CD8-positive, alpha-beta memory T cell (primary cell): ENCODE measurements at regions not wholly inside any gene's neighbourhood (a gene's known extent, or its start where the extent isn't known, plus 50 kb on each side); places are given as distances from the start of the nearest gene placed in this dataset.

ENCODE experiments used
- CTCF ChIA-PET: fragments of 350-600 bp; sonication (Branson Sonifier 250); formaldehyde crosslinking; loops from one replicate; lab custom pipeline; 2021; ENCODE audit warnings: antibody characterized with exemption; lab: Charles Lee
- POLR2A ChIA-PET: fragments of 350-600 bp; sonication (Branson Sonifier 250); formaldehyde crosslinking; loops from one replicate; lab custom pipeline; 2021; ENCODE audit warnings: antibody characterized with exemption; lab: Charles Lee
- DNase-seq, 5 donors: peaks; one replicate each; pipeline versions ENCODE4 v3.0.0 to v3.0.0-alpha.2; 2020 to 2022; ENCODE audit warnings: mixed read lengths in 1 of 5
- H3K27ac ChIP-seq: one replicate; pipeline ENCODE4 v1.7.0; 2013; ENCODE audit warnings: low read depth, mild to moderate bottlenecking, low read length, moderate library complexity
- H3K27me3 ChIP-seq: 2 replicates; pipeline ENCODE4 v1.7.0; 2013; ENCODE audit warnings: low read length, mild to moderate bottlenecking; ENCODE audit not compliant: insufficient read depth, poor library complexity, severe bottlenecking
- H3K36me3 ChIP-seq: 2 replicates; pipeline ENCODE4 v1.7.0; 2013; ENCODE audit warnings: mild to moderate bottlenecking, low read length, moderate library complexity; ENCODE audit not compliant: insufficient read depth
- H3K4me1 ChIP-seq: 2 replicates; pipeline ENCODE4 v1.7.0; 2013; ENCODE audit warnings: mild to moderate bottlenecking, low read length, moderate library complexity; ENCODE audit not compliant: insufficient read depth
- H3K4me3 ChIP-seq: 2 replicates; pipeline ENCODE4 v1.7.0; 2013; ENCODE audit warnings: mild to moderate bottlenecking, low read length
- H3K9me3 ChIP-seq: 2 replicates; pipeline ENCODE4 v1.7.0; 2013; ENCODE audit warnings: mild to moderate bottlenecking, low read length
- H3K27ac Mint-ChIP-seq, 8 donors: one replicate each; pipeline ENCODE4 v1.8.0; 2020 to 2021; ENCODE audit warnings: mixed read lengths in 8 of 8, mild to moderate bottlenecking in 6 of 8, inconsistent platforms in 3 of 8, moderate library complexity in 3 of 8
- H3K27me3 Mint-ChIP-seq, 2 donors: one replicate each; pipeline ENCODE4 v1.8.0; 2020 to 2021; ENCODE audit warnings: mixed read lengths in 2 of 2, mild to moderate bottlenecking in 1 of 2, moderate library complexity in 1 of 2
- H3K36me3 Mint-ChIP-seq, 3 donors: one replicate each; pipeline ENCODE4 v1.8.0; 2020 to 2021; ENCODE audit warnings: mixed read lengths in 3 of 3, inconsistent platforms in 1 of 3, mild to moderate bottlenecking in 1 of 3
- H3K4me1 Mint-ChIP-seq, 3 donors: one replicate each; pipeline ENCODE4 v1.8.0; 2020 to 2021; ENCODE audit warnings: mixed read lengths in 3 of 3, inconsistent platforms in 1 of 3, mild to moderate bottlenecking in 1 of 3
- H3K4me3 Mint-ChIP-seq, 7 donors: one replicate each; pipeline ENCODE4 v1.8.0; 2020 to 2021; ENCODE audit warnings: mixed read lengths in 7 of 7, mild to moderate bottlenecking in 6 of 7, moderate library complexity in 4 of 7, inconsistent platforms in 2 of 7
- H3K9me3 Mint-ChIP-seq, 5 donors: one replicate each; pipeline ENCODE4 v1.8.0; 2020 to 2022; ENCODE audit warnings: mixed read lengths in 5 of 5, mild to moderate bottlenecking in 3 of 5, moderate library complexity in 2 of 5, inconsistent platforms in 1 of 5

GRCh38 chr6:113690281-113691259 is 166.6 kb upstream of the MARCKS start:
- Histone ChIP-seq H3K27me3 (no peaks in the 10 kb centered on the region), H3K4me3 (no peak overlapping the region), H3K9me3 (no peaks in the 10 kb centered on the region), H3K36me3 (no peaks in the 10 kb centered on the region), H3K4me1 (no peaks in the 10 kb centered on the region), H3K27ac (no peak overlapping the region)
- H3K4me1 Mint-ChIP-seq = no peaks in the 10 kb centered on the region
- H3K4me3 Mint-ChIP-seq = no peak overlapping the region
- no peak for DNase-seq
- no peak overlapping the region for H3K27ac Mint-ChIP-seq
- no peaks in the 10 kb centered on the region for H3K36me3 Mint-ChIP-seq
- POLR2A ChIA-PET = no interaction called here
- H3K9me3 Mint-ChIP-seq = peaks cover 0 to 2% (median 0%) of the 10 kb centered on the region in 5 donors
- CTCF ChIA-PET = no interaction called here
- peaks cover 0 to 4% of the 10 kb centered on the region in 2 donors for H3K27me3 Mint-ChIP-seq

- H3K4me1 ChIP-seq = no peaks in the 10 kb centered on the region
- DNase-seq = no peak
- Mint-ChIP-seq H3K4me3 (no peak overlapping the region), H3K4me1 (no peaks in the 10 kb centered on the region), H3K27ac (no peak overlapping the region), H3K27me3 (peaks cover 0 to 4% of the 10 kb centered on the region in 2 donors), H3K9me3 (peaks cover 0 to 2% (median 0%) of the 10 kb centered on the region in 5 donors), H3K36me3 (no peaks in the 10 kb centered on the region)
- H3K27ac ChIP-seq = no peak overlapping the region
- no peaks in the 10 kb centered on the region for H3K36me3 ChIP-seq
- H3K9me3 ChIP-seq = no peaks in the 10 kb centered on the region
- ChIA-PET CTCF (no interaction called here), POLR2A (no interaction called here)
- no peak overlapping the region for H3K4me3 ChIP-seq
- no peaks in the 10 kb centered on the region for H3K27me3 ChIP-seq
Observed at GRCh38 chr6:113691260-113691656, 165.9 kb upstream of the MARCKS start.

DNA sequence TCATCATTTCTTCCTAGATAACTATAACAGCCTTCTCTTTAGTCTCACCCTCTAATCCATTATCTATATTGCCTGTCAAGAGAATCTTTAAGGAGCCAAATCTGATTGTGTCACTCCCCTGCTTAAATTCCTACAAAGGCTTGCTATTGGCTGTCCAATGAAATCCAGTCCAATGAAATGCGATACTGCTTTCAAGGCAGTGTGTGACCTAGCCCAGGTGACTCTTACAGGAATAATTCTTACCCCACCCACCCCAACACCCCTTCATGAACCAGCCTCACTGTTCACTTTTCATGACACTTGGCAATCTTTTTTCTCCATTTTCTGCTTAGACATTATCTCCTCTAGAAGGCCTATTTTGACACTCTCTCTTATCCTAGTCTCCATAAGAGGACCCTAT is 163.3 kb upstream of the MARCKS start:
- H3K4me1 Mint-ChIP-seq = no peaks in the 10 kb centered on the region
- no peak for DNase-seq
- peaks cover 0 to 2% (median 0%) of the 10 kb centered on the region in 5 donors for H3K9me3 Mint-ChIP-seq
- Histone ChIP-seq H3K4me3 (no peak overlapping the region), H3K9me3 (no peaks in the 10 kb centered on the region), H3K36me3 (no peaks in the 10 kb centered on the region), H3K27me3 (no peaks in the 10 kb centered on the region), H3K4me1 (no peaks in the 10 kb centered on the region), H3K27ac (no peak overlapping the region)
- H3K27me3 Mint-ChIP-seq = peaks cover 0 to 2% of the 10 kb centered on the region in 2 donors
- H3K36me3 Mint-ChIP-seq = no peaks in the 10 kb centered on the region
- no peak overlapping the region for H3K27ac Mint-ChIP-seq
- no peak overlapping the region for H3K4me3 Mint-ChIP-seq
- POLR2A ChIA-PET = no interaction called here
- CTCF ChIA-PET = no interaction called here

GRCh38 chr6:113694278-113695077 is 162.7 kb upstream of the MARCKS start:
- DNase-seq = no peak
- POLR2A ChIA-PET = no interaction called here
- H3K27me3 Mint-ChIP-seq = peaks cover 0 to 2% of the 10 kb centered on the region in 2 donors
- Histone ChIP-seq H3K4me3 (no peak overlapping the region), H3K36me3 (no peaks in the 10 kb centered on the region), H3K27me3 (no peaks in the 10 kb centered on the region), H3K9me3 (no peaks in the 10 kb centered on the region), H3K27ac (no peak overlapping the region), H3K4me1 (no peaks in the 10 kb centered on the region)
- H3K9me3 Mint-ChIP-seq = peaks cover 0 to 2% (median 0%) of the 10 kb centered on the region in 5 donors
- no peak overlapping the region for H3K27ac Mint-ChIP-seq
- H3K4me3 Mint-ChIP-seq = no peak overlapping the region
- CTCF ChIA-PET = no interaction called here
- no peaks in the 10 kb centered on the region for H3K36me3 Mint-ChIP-seq
- H3K4me1 Mint-ChIP-seq = no peaks in the 10 kb centered on the region

DNA sequence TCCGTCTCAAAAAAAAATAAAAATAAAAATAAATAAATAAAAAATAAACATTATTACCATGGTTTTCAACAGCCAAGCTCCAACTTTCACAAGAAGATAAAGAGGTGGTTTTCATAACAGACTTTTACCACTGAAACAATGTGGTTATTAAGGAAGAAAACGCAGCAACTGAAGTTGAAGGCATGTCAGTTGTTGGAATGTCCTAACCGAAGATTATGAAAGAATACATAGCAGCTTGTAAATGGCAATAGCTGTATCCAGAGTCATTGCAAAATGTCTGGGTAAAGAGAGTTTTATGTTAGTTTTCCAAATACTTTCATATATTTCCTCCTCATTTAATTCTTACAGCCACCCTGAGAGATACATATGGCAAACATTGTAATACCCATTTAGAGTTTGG is 161.6 kb upstream of the MARCKS start:
- no peak for DNase-seq
- peaks cover 0 to 6% of the 10 kb centered on the region in 2 donors for H3K27me3 Mint-ChIP-seq
- no peak overlapping the region for H3K4me3 Mint-ChIP-seq
- no peak overlapping the region for H3K27ac ChIP-seq
- CTCF ChIA-PET = no interaction called here
- no peaks in the 10 kb centered on the region for H3K36me3 Mint-ChIP-seq
- no peaks in the 10 kb centered on the region for H3K4me1 Mint-ChIP-seq
- POLR2A ChIA-PET = no interaction called here
- H3K4me1 ChIP-seq = no peaks in the 10 kb centered on the region
- peaks cover 0 to 2% (median 0%) of the 10 kb centered on the region in 5 donors for H3K9me3 Mint-ChIP-seq
- no peaks in the 10 kb centered on the region for H3K27me3 ChIP-seq
- H3K4me3 ChIP-seq = no peak overlapping the region
- H3K9me3 ChIP-seq = no peaks in the 10 kb centered on the region
- no peak overlapping the region for H3K27ac Mint-ChIP-seq
- no peaks in the 10 kb centered on the region for H3K36me3 ChIP-seq

- Histone ChIP-seq H3K27me3 (no peaks in the 10 kb centered on the region), H3K27ac (no peak overlapping the region), H3K9me3 (no peaks in the 10 kb centered on the region), H3K36me3 (no peaks in the 10 kb centered on the region), H3K4me3 (no peak overlapping the region), H3K4me1 (no peaks in the 10 kb centered on the region)
- H3K9me3 Mint-ChIP-seq = peaks cover 0 to 2% (median 0%) of the 10 kb centered on the region in 5 donors
- H3K27ac Mint-ChIP-seq = no peak overlapping the region
- no peaks in the 10 kb centered on the region for H3K36me3 Mint-ChIP-seq
- H3K4me1 Mint-ChIP-seq = no peaks in the 10 kb centered on the region
- POLR2A ChIA-PET = no interaction called here
- H3K27me3 Mint-ChIP-seq = peaks cover 0 to 5% of the 10 kb centered on the region in 2 donors
- no peak for DNase-seq
- H3K4me3 Mint-ChIP-seq = no peak overlapping the region
- CTCF ChIA-PET = no interaction called here
Observed at GRCh38 chr6:113696960-113697359, 160.2 kb upstream of the MARCKS start.

DNA sequence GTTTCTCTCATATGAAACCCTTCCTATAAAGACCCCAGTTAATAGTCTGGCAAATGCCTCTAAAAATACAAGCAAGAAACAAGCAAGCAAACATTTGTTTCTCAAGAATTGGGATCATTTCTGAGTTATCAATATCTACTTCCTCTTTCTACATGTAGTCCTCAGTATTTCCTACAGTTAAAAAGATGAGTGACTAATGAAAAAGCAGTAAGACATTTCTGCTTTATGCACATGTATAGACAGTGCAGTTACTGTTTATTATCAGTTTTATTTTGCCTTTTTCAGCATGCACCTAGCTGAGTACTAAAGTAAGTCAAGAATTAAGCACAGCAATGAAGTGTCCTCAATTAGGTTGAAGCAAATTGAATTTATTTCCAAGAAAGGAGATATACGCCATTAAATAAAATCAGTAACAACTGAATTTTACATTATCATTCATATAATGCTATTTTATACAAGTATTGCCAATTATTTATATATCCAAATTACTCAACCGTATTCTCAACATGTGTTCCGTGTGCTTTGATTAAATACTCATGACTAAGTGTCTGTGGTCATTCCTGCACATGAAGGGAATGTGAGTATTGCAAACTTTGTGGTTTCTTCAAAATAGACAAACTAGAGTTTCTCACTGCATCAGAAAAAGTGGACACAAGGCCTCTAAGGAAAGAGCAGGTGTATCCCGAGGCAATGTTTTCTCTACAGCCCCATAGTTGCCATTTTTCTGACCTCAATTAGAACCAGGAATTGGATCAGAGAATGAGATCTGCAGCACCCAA is 159.3 kb upstream of the MARCKS start:
- H3K27ac ChIP-seq = no peak overlapping the region
- H3K27me3 Mint-ChIP-seq = peaks cover 4 to 5% of the 10 kb centered on the region in 2 donors
- H3K4me1 ChIP-seq = no peaks in the 10 kb centered on the region
- H3K4me3 ChIP-seq = no peak overlapping the region
- POLR2A ChIA-PET = no interaction called here
- H3K36me3 ChIP-seq = no peaks in the 10 kb centered on the region
- H3K27me3 ChIP-seq = no peaks in the 10 kb centered on the region
- H3K9me3 ChIP-seq = no peaks in the 10 kb centered on the region
- DNase-seq = no peak
- H3K9me3 Mint-ChIP-seq = peaks cover 0 to 2% (median 0%) of the 10 kb centered on the region in 5 donors
- H3K4me1 Mint-ChIP-seq = no peaks in the 10 kb centered on the region
- H3K4me3 Mint-ChIP-seq = no peak overlapping the region
- CTCF ChIA-PET = no interaction called here
- H3K36me3 Mint-ChIP-seq = no peaks in the 10 kb centered on the region
- H3K27ac Mint-ChIP-seq = no peak overlapping the region
